Vagina (tissue), 2 donors: ENCODE measurements at regions not wholly inside any gene's neighbourhood (a gene's known extent, or its start where the extent isn't known, plus 50 kb on each side); places are given as distances from the start of the nearest gene placed in this dataset.

Source experiments
- DNase-seq, 2 donors: peaks; one replicate each; pipeline ENCODE4 v3.0.0-alpha.2; 2017; ENCODE audit errors: extremely low spot score in 2 of 2
- H3K27ac ChIP-seq: fragments of 200-600 bp; sonication (generic); one replicate; pipeline ENCODE4 v1.5.1; 2019
- H3K27me3 ChIP-seq: fragments of 200-600 bp; sonication (generic); one replicate; pipeline ENCODE4 v1.5.1; 2019
- H3K36me3 ChIP-seq, 2 donors: fragments of 200-600 bp; sonication (generic); one replicate each; pipeline ENCODE4 v1.5.1; 2017 to 2019
- H3K4me1 ChIP-seq: fragments of 200-600 bp; sonication (generic); one replicate; pipeline ENCODE4 v1.5.1; 2019
- H3K4me3 ChIP-seq, 2 donors: fragments of 200-600 bp; sonication (generic); 1 replicate in 1 of 2; 2 replicates in 1 of 2; pipeline ENCODE4 v1.5.1; 2016 to 2019
- H3K9me3 ChIP-seq: fragments of 200-600 bp; sonication (generic); one replicate; pipeline ENCODE4 v1.5.1; 2019
- POLR2A ChIP-seq, 2 donors: fragments of 450-650 bp; IDR thresholded peaks; one replicate each; pipeline ENCODE4 v1.6.1; 2017; ENCODE audit warnings: antibody characterized with exemption in 2 of 2, mild to moderate bottlenecking in 2 of 2, moderate library complexity in 2 of 2
- POLR2AphosphoS5 ChIP-seq, 2 donors: sonication (generic); formaldehyde crosslinking; IDR thresholded peaks; one replicate each; pipeline ENCODE4 v1.9.0; 2017; ENCODE audit warnings: antibody characterized with exemption in 2 of 2, mild to moderate bottlenecking in 2 of 2, low read depth in 1 of 2; ENCODE audit not compliant: insufficient read depth in 1 of 2
- intact Hi-C: fragments of 100-400 bp; cut with DNase I; formaldehyde crosslinking; loops from one replicate; pipeline ENCODE4 v1.15.1; 2023
- TF ChIP-seq, protein P1 (sequence below), 3 experiments: fragments of 450-650 bp in 2 of 3; fragments of 200-600 bp in 1 of 3; sonication (generic) in 1 of 3; IDR thresholded peaks; one replicate each; pipeline ENCODE4 v1.5.1; 2017 to 2019; ENCODE audit warnings: antibody characterized with exemption in 3 of 3, mild to moderate bottlenecking in 2 of 3, moderate library complexity in 2 of 3

DNA sequence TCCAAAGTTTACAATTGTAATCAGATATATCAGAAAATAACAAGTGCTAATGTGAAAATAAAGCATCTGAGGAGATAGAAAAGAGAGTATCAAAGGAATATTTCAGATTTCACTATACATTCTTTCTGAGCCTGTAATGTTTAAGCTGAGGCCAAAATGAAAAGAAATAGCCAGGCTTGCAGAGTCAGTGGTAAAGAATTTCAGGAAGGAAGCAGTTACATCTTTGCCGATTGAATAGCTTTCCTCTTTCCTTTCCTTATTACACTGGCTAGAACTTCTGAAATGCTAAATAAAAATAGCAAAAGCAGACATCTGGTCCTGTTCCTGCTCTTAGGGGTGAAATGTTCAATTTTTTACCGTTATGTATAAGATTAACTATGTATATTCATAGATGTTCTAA is 1441.6 kb upstream of the PCDH7 start:
- Histone ChIP-seq H3K4me1 (no peaks in the 10 kb centered on the region), H3K9me3 (no peaks in the 10 kb centered on the region), H3K4me3 (no peak overlapping the region), H3K27ac (no peak overlapping the region), H3K36me3 (no peaks in the 10 kb centered on the region), H3K27me3 (no peaks in the 10 kb centered on the region)
- TF ChIP-seq POLR2A (IDR thresholded peaks at IDR 0.05) (no peak), POLR2AphosphoS5 (IDR thresholded peaks at IDR 0.05; ENCODE audit: insufficient read depth in 1 of 2, low read depth in 1 of 2) (no peak)
- TF ChIP-seq, protein P1, sequence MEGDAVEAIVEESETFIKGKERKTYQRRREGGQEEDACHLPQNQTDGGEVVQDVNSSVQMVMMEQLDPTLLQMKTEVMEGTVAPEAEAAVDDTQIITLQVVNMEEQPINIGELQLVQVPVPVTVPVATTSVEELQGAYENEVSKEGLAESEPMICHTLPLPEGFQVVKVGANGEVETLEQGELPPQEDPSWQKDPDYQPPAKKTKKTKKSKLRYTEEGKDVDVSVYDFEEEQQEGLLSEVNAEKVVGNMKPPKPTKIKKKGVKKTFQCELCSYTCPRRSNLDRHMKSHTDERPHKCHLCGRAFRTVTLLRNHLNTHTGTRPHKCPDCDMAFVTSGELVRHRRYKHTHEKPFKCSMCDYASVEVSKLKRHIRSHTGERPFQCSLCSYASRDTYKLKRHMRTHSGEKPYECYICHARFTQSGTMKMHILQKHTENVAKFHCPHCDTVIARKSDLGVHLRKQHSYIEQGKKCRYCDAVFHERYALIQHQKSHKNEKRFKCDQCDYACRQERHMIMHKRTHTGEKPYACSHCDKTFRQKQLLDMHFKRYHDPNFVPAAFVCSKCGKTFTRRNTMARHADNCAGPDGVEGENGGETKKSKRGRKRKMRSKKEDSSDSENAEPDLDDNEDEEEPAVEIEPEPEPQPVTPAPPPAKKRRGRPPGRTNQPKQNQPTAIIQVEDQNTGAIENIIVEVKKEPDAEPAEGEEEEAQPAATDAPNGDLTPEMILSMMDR (IDR thresholded peaks at IDR 0.05) = no peak
- intact Hi-C loops = no loop called here
- no peak for DNase-seq

GRCh38 chr4:29289118-29289517 is 1431.1 kb upstream of the PCDH7 start:
- intact Hi-C loops = no loop called here
- no peaks in the 10 kb centered on the region for H3K9me3 ChIP-seq
- no peaks in the 10 kb centered on the region for H3K27me3 ChIP-seq
- no peaks in the 10 kb centered on the region for H3K36me3 ChIP-seq
- TF ChIP-seq POLR2AphosphoS5 (IDR thresholded peaks at IDR 0.05; ENCODE audit: insufficient read depth in 1 of 2, low read depth in 1 of 2) (no peak), POLR2A (IDR thresholded peaks at IDR 0.05) (no peak)
- TF ChIP-seq, protein P1 (IDR thresholded peaks at IDR 0.05) = no peak
- no peak for DNase-seq
- H3K4me3 ChIP-seq = no peak overlapping the region
- no peaks in the 10 kb centered on the region for H3K4me1 ChIP-seq
- no peak overlapping the region for H3K27ac ChIP-seq

- Histone ChIP-seq H3K36me3 (no peaks in the 10 kb centered on the region), H3K4me3 (no peak overlapping the region), H3K9me3 (no peaks in the 10 kb centered on the region), H3K4me1 (no peaks in the 10 kb centered on the region), H3K27ac (no peak overlapping the region), H3K27me3 (no peaks in the 10 kb centered on the region)
- intact Hi-C loops = no loop called here
- no peak for DNase-seq
- TF ChIP-seq POLR2A (IDR thresholded peaks at IDR 0.05) (no peak), POLR2AphosphoS5 (IDR thresholded peaks at IDR 0.05; ENCODE audit: insufficient read depth in 1 of 2, low read depth in 1 of 2) (no peak)
- TF ChIP-seq, protein P1 (IDR thresholded peaks at IDR 0.05) = no peak
These were observed 1424.9 kb upstream of the PCDH7 start for GRCh38 chr4:29295280-29295679.

GRCh38 chr4:29304595-29304994 is 1415.6 kb upstream of the PCDH7 start:
- no peak for DNase-seq
- intact Hi-C loops = no loop called here
- Histone ChIP-seq H3K36me3 (no peaks in the 10 kb centered on the region), H3K9me3 (no peaks in the 10 kb centered on the region), H3K27me3 (no peaks in the 10 kb centered on the region), H3K4me3 (no peak overlapping the region), H3K4me1 (no peaks in the 10 kb centered on the region), H3K27ac (no peak overlapping the region)
- no peak for TF ChIP-seq POLR2AphosphoS5 (IDR thresholded peaks at IDR 0.05; ENCODE audit: insufficient read depth in 1 of 2, low read depth in 1 of 2)
- TF ChIP-seq POLR2A (IDR thresholded peaks at IDR 0.05) = no peak
- TF ChIP-seq, protein P1 (IDR thresholded peaks at IDR 0.05) = no peak

DNA sequence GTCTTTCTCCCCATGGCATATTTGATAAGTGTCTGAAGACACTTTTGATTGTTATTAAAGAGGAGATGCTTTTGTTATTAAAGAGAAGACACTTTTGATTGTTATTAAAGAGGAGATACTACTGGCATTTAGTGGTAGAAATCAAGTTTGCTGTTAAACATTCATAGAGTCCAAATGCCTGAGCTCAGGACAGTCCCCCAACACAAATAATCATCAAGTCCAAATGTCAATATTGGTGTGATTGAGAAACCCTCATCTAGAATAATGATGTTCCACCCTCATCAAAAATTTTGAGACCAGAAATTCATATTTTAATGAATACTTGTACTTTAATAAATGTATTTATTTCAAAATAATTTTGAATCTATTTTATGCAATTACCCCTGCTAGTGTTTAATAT is 1412.9 kb upstream of the PCDH7 start:
- Histone ChIP-seq H3K9me3 (no peaks in the 10 kb centered on the region), H3K27me3 (no peaks in the 10 kb centered on the region), H3K27ac (no peak overlapping the region), H3K4me1 (no peaks in the 10 kb centered on the region), H3K4me3 (no peak overlapping the region), H3K36me3 (no peaks in the 10 kb centered on the region)
- intact Hi-C loops = no loop called here
- TF ChIP-seq, protein P1 (IDR thresholded peaks at IDR 0.05) = no peak
- no peak for DNase-seq
